Middle frontal gyrus (tissue), 1 donor: ENCODE measurements at regions not wholly inside any gene's neighbourhood (a gene's known extent, or its start where the extent isn't known, plus 50 kb on each side); places are given as distances from the start of the nearest gene placed in this dataset.
"Not testable (repeated sequence)": the region's sequence is repeated elsewhere in the genome, so short reads cannot be mapped to it uniquely, and the experiment has no call there.

Source experiments
- DNase-seq: peaks from one replicate; pipeline ENCODE4 v3.0.0-alpha.2; 2015; ENCODE audit warnings: low spot score; ENCODE audit errors: extremely low spot score

GRCh38 chr3:6654670-6655069, 206.2 kb upstream of the GRM7 start:
- no peak for DNase-seq

DNA sequence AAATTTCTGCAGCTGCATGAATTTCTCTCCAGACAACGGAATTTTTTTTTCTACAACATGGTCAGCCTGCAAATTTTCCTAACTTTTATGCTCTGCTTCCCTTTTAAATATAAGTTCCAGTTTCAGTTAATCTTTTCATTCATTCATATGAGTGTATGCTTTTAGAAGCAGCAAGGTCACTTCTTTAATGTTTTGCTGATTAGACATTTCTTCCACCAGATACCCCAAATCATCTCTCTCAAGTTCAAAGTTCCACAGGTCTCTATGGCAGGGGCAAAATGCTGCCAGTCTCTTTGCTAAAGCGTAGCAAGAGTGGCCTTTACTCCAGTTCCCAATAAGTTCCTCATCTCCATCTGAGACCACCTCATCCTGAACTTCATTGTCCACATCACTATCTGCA, 205.6 kb upstream of the GRM7 start:
- DNase-seq: no peak

- DNase-seq: no peak
Measured at GRCh38 chr3:6657591-6657990, 203.3 kb upstream of the GRM7 start.

GRCh38 chr3:6667354-6667753, 193.6 kb upstream of the GRM7 start:
- no peak for DNase-seq

- no peak for DNase-seq
Measured at GRCh38 chr3:6671363-6671762, 189.6 kb upstream of the GRM7 start.

GRCh38 chr3:6679510-6679909, 181.4 kb upstream of the GRM7 start:
- DNase-seq: no peak

- DNase-seq: no peak
Measured at GRCh38 chr3:6680119-6680806, 180.7 kb upstream of the GRM7 start.

GRCh38 chr3:6697285-6697684, 163.6 kb upstream of the GRM7 start:
- DNase-seq: no peak

GRCh38 chr3:6697722-6698121, 163.2 kb upstream of the GRM7 start:
- DNase-seq: no peak

DNA sequence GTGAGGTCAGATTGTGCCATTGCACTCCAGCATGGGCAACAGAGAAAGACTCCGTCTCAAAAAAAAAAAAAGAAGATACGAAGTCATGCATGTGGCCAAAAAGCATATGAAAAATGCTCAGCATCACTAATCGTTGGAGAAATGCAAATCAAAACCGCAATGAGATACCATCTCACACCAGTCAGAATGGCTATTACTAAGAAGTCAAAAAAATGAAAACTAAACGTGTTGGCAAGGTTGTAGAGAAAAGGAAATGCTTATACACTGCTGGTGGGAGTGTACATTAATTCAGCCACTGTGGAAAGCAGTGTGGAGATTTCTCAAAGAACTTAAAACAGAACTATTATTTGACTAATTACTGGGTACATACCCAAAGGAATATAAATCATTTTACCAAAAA, 156.1 kb upstream of the GRM7 start:
- not testable (repeated sequence) for DNase-seq

GRCh38 chr3:6706777-6707176, 154.1 kb upstream of the GRM7 start:
- DNase-seq: no peak

DNA sequence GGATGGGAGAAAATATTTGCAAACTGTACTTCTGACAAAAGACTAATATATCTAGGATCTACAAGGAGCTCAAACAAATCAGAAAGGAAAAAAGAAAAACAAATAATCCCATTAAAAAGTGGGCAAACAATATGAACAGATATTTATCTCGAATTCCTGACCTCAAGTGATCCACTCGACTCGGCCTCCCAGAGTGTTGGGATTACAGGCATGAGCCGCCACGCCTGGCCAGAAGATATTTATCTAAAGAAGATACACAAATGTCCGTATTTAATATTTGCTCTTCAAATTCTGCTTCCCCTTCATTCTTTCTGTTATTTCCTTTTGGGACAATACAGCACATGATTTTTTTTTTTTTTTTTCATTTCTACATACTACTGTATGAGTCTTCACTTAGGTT, 151.7 kb upstream of the GRM7 start:
- DNase-seq: no peak

DNA sequence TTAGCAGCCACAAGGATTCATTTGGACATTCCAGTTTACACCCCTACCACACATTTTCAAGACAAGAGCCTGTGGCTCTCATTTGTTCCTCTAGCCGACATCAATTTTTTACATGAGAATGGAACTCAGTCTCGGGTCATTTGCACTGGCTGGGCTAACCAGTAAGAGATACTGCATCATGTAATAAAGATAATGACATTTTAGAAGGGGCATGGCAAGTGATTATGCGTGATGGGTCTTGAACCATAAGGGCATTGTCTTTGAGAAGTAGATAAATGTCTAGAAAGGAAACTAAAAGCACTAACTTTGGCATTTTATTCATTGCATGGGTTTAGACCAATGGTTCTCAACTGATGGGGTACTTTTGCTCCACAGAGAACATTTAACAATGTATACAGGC, 146.0 kb upstream of the GRM7 start:
- no peak for DNase-seq

DNA sequence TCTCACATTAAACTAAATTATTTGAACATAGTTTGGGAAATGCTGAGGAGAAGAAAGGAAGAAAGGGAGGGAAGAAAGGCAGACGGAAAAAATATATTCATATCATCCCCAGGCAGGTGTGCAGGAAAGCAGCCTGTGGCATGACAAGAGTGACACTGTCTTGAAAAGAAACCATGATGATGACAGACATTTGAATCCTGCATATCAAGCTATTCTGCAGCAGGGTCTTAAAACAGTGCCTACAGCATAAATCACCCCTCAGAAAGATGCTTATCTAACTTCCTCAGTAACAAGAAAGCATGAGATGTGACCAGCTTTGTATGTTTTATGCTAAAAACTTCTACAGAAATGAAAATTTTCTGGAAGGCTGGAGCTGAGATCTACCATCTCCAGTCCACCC, 144.5 kb upstream of the GRM7 start:
- no peak for DNase-seq

DNA sequence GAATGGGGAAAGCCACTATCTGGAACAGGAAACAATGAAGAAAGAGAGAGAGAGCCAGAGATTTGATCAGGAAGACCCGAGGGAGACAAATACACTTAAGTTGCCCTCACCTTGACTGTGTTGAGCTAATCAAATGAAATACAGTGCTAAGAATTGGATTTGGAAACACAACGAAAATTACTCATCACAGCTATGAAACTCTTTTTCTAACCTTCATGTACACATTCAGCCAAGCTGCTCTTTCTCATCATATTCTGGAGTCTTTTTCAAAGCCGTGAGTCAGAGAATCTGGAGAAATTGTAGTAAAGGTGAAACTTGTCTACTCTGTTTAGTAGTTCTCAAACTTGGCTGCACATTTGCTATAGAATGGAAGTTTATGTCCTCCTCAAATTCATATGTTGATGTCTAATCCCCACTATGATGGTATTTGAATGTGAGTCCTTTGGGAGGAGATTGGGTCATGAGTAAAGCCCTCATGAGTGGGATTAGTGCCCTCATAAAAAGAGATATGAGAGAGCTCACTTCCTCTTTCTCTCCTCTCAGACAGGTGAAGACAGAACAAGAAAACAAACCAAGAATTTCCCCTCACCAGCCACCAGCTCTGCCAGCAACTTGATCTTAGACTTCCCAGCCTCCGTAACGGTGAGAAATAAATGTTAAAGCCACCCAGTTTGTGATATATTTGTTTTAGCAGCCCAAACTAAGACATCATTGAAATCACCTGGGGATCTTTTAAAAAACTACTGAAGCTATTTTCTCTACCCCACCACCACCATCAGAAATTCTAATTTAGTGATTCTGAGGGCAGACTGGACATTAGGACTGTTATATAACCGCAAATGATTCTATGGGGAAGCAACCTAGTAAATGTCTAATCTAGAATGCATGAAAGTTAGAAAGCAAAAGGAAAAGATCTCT, 143.6 kb upstream of the GRM7 start:
- no peak for DNase-seq

- DNase-seq: no peak
Measured at GRCh38 chr3:6719999-6720398, 140.9 kb upstream of the GRM7 start.

GRCh38 chr3:6721491-6721890, 139.4 kb upstream of the GRM7 start:
- DNase-seq: no peak

DNA sequence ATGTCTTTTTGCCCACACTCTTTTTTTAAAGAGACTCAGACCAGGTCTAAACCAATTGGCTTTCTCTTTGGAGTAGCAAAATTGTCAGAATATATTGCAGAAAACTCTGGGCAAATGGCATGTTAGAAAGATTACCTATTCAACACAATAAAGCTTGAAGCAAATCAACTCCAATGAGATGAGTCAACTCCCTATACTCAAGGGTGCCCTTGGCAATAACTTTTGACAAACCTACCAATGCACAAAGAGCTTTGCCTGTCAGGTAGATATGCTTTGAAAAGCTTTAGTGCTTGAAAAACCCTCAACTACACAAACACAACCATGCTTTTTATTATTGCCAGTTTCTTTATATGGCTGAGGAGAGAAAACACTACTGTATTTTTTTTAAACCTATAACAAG, 137.7 kb upstream of the GRM7 start:
- DNase-seq: no peak

GRCh38 chr3:6726811-6727210, 134.1 kb upstream of the GRM7 start:
- no peak for DNase-seq

DNA sequence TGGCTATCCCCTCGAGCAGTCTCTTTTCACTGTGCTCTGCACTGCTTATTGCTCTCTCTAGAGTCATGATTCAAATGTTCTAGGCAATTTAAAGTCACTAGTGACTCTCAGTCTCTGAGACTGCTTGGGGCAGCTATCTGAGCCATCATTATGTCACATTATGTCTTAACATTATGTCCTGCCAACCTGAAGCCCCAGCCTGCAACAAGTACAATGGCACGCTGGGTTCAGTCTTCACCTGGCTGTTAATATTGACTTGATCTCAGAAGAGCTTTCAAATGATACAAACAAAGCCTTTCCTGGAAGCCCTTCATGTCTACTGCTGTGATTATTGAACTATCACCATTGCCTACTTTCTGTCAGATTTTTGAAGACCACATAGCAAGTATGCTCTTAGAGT, 128.1 kb upstream of the GRM7 start:
- no peak for DNase-seq

- DNase-seq: no peak
Measured at GRCh38 chr3:6733699-6734394, 127.1 kb upstream of the GRM7 start.

DNA sequence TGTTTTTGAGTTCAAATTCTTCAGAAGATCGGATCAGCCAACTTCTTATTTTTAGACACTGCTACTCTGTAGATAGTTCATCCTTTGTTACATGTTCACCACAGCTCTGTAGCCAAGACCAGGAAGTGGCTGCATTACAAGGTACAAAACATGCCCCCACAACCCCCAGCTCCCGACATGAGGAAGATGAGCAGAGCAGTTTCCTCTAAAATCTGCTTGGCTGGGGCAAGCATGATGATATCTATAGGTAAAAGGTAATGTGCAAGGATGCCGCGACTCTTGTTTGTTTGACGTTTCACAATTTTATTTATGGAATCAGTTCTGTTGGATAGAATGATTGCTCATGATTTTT, 126.5 kb upstream of the GRM7 start:
- no peak for DNase-seq
